ENCODE measurements at regions not wholly inside any gene's neighbourhood (a gene's known extent, or its start where the extent isn't known, plus 50 kb on each side); places are given as distances from the start of the nearest gene placed in this dataset.

DNA sequence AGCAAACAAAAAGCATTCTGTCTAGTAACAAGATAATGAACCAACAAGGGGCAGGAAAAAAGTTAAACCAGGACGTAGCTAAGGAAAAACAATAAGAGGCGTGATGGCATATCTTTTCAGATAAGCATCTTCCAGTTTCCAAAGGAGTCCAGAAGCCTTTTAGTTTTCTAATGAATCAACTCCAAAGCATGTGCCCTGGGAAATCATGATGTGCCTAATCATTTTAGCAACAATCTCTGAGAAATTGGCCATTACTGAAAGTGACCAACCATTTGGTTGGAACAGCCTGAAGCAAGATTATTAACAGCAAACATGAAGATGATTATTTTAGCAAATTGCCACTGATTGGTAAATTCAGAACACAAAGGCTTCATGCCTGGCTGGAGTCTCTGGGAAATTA, 440.9 kb upstream of the MAF start:
- Histone ChIP-seq H3K4me3 (no peak overlapping the region), H3K9me3 (peaks cover 0 to 7% (median 3%) of the 10 kb centered on the region in 4 donors), H3K27me3 (peaks cover 0 to 9% (median 0%) of the 10 kb centered on the region in 4 donors), H3K27ac (replicated peaks in 1 of 4) (no peak overlapping the region), H3K4me1 (peaks cover 0 to 9% (median 6%) of the 10 kb centered on the region in 4 donors), H3K36me3 (no peaks in the 10 kb centered on the region)
- no peak for DNase-seq (ENCODE audit: extremely low spot score)
- intact Hi-C loops (cut with DNase I): no loop called here
- WGBS: 63% methylated on average over 2 of the region's 2 CpGs
- TF ChIP-seq POLR2A (IDR thresholded peaks at IDR 0.05; ENCODE audit: low read depth) (no peak), EP300 (IDR thresholded peaks at IDR 0.05) (no peak), POLR2AphosphoS5 (IDR thresholded peaks at IDR 0.05) (no peak)
- TF ChIP-seq, protein P1, sequence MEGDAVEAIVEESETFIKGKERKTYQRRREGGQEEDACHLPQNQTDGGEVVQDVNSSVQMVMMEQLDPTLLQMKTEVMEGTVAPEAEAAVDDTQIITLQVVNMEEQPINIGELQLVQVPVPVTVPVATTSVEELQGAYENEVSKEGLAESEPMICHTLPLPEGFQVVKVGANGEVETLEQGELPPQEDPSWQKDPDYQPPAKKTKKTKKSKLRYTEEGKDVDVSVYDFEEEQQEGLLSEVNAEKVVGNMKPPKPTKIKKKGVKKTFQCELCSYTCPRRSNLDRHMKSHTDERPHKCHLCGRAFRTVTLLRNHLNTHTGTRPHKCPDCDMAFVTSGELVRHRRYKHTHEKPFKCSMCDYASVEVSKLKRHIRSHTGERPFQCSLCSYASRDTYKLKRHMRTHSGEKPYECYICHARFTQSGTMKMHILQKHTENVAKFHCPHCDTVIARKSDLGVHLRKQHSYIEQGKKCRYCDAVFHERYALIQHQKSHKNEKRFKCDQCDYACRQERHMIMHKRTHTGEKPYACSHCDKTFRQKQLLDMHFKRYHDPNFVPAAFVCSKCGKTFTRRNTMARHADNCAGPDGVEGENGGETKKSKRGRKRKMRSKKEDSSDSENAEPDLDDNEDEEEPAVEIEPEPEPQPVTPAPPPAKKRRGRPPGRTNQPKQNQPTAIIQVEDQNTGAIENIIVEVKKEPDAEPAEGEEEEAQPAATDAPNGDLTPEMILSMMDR (IDR thresholded peaks at IDR 0.05): no peak

DNA sequence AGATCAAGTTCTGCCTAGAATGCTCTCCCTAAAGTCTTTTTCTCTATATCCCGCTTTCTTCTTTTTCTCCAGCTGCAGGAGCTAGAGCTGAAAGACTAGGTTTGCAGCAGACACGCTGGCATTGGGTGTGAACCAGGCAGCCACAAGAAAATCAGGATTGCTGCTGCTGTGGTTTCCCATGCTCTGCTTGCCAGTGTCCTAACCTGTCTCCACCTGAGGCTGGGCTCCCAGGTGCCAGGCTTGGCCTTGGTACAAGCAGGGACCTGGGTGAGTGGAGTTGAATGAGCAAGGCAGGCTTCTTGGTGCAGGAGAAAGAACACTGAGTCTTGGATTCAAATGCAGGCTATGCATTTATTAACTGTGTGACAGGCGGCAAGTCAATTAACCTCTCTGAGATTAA, 440.3 kb upstream of the MAF start:
- Histone ChIP-seq H3K4me3 (no peak overlapping the region), H3K36me3 (no peaks in the 10 kb centered on the region), H3K27me3 (peaks cover 0 to 9% (median 0%) of the 10 kb centered on the region in 4 donors), H3K27ac (replicated peaks in 1 of 4) (no peak overlapping the region), H3K9me3 (peaks cover 0 to 7% (median 3%) of the 10 kb centered on the region in 4 donors), H3K4me1 (peaks cover 0 to 3% (median 1%) of the 10 kb centered on the region in 4 donors)
- WGBS: 98% methylated on average over 3 of the region's 3 CpGs
- DNase-seq (ENCODE audit: extremely low spot score): no peak
- intact Hi-C loops (cut with DNase I): no loop called here
- TF ChIP-seq POLR2A (IDR thresholded peaks at IDR 0.05; ENCODE audit: low read depth) (no peak), EP300 (IDR thresholded peaks at IDR 0.05) (no peak), POLR2AphosphoS5 (IDR thresholded peaks at IDR 0.05) (no peak)
- TF ChIP-seq, protein P1 (IDR thresholded peaks at IDR 0.05): no peak

DNA sequence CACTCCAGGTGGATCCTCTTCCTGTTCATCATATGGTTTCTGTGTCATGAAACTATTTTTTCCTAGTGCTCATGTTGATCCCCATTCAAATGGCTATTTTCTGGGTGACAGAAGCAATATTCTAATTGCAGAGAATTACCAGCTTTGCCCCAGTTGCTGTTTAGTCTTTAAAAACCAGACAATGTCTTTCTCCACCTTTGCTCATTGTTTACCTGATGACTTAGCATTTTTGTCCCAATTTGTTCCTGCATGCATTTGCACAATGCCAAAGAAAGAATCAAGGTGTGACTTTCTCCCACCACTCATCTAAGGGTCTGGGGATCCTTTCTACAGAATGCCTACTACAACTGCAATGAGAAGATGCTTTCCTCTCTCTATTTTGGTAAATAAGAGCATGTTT, 439.9 kb upstream of the MAF start:
- Histone ChIP-seq H3K36me3 (no peaks in the 10 kb centered on the region), H3K4me1 (no peaks in the 10 kb centered on the region), H3K27me3 (peaks cover 0 to 9% (median 0%) of the 10 kb centered on the region in 4 donors), H3K9me3 (peaks cover 0 to 7% (median 3%) of the 10 kb centered on the region in 4 donors), H3K27ac (replicated peaks in 1 of 4) (no peak overlapping the region), H3K4me3 (no peak overlapping the region)
- intact Hi-C loops (cut with DNase I): no loop called here
- no peak for DNase-seq (ENCODE audit: extremely low spot score)
- TF ChIP-seq POLR2AphosphoS5 (IDR thresholded peaks at IDR 0.05): no peak
- TF ChIP-seq, protein P1 (IDR thresholded peaks at IDR 0.05): no peak
- TF ChIP-seq POLR2A (IDR thresholded peaks at IDR 0.05; ENCODE audit: low read depth): no peak
- TF ChIP-seq EP300 (IDR thresholded peaks at IDR 0.05): no peak

DNA sequence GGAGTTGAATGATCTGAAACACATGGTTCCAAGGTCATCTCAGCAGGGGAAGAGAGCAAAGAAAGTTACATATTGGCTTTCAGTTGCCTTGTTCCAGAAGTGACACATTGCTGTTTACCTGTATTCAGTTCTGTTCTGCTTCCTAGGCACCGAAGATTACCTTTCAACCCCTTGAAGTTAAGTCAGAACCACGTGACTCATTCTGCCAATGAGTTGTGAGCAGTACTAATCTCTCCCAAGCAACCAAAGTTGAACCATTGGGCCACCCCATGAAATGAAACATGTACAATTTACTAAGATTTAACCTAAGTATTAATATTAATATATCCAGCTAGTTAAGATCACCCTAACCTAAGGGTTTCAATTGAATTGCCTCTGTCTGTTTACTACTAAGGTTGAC, 439.2 kb upstream of the MAF start:
- 86% methylated on average over 2 of the region's 2 CpGs for WGBS
- Histone ChIP-seq H3K27ac (replicated peaks in 1 of 4) (no peak overlapping the region), H3K36me3 (no peaks in the 10 kb centered on the region), H3K27me3 (peaks cover 0 to 7% (median 0%) of the 10 kb centered on the region in 4 donors), H3K9me3 (peaks cover 0 to 7% (median 3%) of the 10 kb centered on the region in 4 donors), H3K4me3 (no peak overlapping the region), H3K4me1 (no peaks in the 10 kb centered on the region)
- TF ChIP-seq, protein P1 (IDR thresholded peaks at IDR 0.05): no peak
- TF ChIP-seq POLR2A (IDR thresholded peaks at IDR 0.05; ENCODE audit: low read depth): no peak
- TF ChIP-seq EP300 (IDR thresholded peaks at IDR 0.05): no peak
- no peak for TF ChIP-seq POLR2AphosphoS5 (IDR thresholded peaks at IDR 0.05)
- intact Hi-C loops (cut with DNase I): no loop called here
- DNase-seq (ENCODE audit: extremely low spot score): no peak

DNA sequence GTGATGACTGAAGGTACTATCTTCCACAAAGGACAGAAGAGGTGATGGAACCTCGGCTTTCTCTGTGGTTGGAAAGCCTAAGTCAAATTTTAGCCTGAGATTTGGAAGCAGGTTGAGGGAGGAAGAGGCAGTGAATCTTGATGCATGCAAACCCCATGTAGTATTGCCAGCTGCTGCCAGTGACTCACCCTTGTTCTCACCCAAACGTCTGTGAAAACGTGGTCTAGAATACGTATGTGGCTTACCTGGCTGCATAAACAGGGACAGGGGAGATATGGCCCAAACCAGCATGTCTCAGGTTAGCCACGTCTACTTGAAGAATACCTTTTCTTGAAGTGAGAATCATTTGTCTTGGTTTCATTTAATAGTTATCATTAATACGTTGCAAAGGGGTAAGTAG, 438.0 kb upstream of the MAF start:
- Histone ChIP-seq H3K27me3 (no peaks in the 10 kb centered on the region), H3K36me3 (no peaks in the 10 kb centered on the region), H3K9me3 (peaks cover 0 to 12% (median 4%) of the 10 kb centered on the region in 4 donors), H3K4me1 (no peaks in the 10 kb centered on the region), H3K4me3 (no peak overlapping the region), H3K27ac (replicated peaks in 1 of 4) (no peak overlapping the region)
- no peak for TF ChIP-seq POLR2A (IDR thresholded peaks at IDR 0.05; ENCODE audit: low read depth)
- no peak for TF ChIP-seq EP300 (IDR thresholded peaks at IDR 0.05)
- TF ChIP-seq POLR2AphosphoS5 (IDR thresholded peaks at IDR 0.05): no peak
- TF ChIP-seq, protein P1 (IDR thresholded peaks at IDR 0.05): no peak
- 90% methylated on average over 6 of the region's 6 CpGs for WGBS
- intact Hi-C loops (cut with DNase I): no loop called here
- no peak for DNase-seq (ENCODE audit: extremely low spot score)

All from esophagus muscularis mucosa (tissue), 4 donors.